ENCODE measurements at regions not wholly inside any gene's neighbourhood (a gene's known extent, or its start where the extent isn't known, plus 50 kb on each side); places are given as distances from the start of the nearest gene placed in this dataset.

DNA sequence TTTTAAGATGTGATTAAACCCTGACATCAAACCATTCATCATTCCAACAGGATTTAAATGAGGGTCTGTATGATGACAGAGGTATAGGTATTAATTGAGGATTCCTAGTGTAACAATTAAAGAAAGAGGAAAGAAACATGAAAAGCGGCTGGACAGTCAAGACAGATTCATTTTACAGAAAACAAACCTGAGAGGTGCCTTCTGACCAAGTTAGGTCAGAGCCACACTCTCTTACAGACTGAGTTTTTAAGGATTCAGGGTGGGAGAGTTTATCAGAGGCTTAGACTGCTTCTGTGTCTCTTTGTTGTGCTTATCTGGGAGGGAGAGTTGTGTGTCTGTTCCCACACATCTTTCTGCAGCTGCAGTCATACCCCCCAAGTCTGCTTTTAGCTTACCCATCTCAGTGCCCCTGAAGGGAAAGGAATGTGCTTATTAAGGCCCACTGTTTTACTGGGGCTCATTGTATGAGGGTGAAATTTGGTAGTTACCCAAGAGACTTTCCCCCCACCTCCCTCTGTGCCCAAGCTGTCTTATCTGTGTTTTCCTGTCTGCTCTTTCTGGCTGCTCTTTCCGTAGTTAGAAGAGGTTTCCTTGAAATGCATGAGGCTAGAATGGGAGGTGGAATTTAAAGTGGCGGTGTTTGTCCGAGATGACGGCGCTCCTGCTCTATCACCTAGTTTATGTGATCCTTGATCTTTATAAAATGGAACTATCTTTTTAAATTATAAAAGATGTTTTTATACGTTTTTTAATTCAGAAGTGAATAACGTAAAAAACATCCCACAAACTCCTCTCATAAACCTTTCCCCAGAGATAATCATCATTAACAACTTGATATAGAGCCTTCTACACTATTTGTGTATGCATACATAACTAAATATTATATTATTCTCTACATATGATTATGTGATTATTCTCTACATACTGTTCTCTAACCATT lies 96.0 kb upstream of the TNFSF4 start (continued):
- TF ChIP-seq, protein P1, sequence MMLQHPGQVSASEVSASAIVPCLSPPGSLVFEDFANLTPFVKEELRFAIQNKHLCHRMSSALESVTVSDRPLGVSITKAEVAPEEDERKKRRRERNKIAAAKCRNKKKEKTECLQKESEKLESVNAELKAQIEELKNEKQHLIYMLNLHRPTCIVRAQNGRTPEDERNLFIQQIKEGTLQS (IDR thresholded peaks at IDR 0.05; ENCODE audit: insufficient read depth, low read depth, low read length): no peak
- TF ChIP-seq RBBP5 (IDR thresholded peaks at IDR 0.05; ENCODE audit: borderline replicate concordance, low read depth, low read length): no peak

All from H1 (cell line).